ENCODE measurements at regions not wholly inside any gene's neighbourhood (a gene's known extent, or its start where the extent isn't known, plus 50 kb on each side); places are given as distances from the start of the nearest gene placed in this dataset.

DNA sequence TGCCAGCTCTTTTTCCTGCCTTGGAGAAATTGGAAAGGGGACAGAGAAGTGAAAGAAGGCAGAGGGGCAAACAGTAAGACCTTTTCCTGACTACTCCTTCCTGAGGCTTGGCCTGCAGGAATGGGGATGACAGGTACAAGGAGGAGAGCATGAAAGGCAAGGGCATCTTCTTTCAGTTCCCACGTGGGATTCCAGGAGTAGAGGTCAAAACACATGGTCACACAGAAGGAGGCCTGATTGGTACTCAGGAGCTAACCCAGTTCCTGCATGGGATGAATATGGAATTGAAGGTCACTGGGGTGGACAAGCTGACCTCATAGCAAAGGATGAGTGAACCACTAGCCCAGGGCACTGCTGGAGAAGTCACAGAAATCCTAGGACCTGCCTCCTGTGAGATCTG lies 112.5 kb upstream of the ZNF366 start:
- Histone ChIP-seq H3K36me3 (no peaks in the 10 kb centered on the region), H3K4me3 (no peak overlapping the region), H3K27ac (no peak overlapping the region), H3K9me3 (no peaks in the 10 kb centered on the region), H3K4me1 (no peaks in the 10 kb centered on the region), H3K27me3 (no peaks in the 10 kb centered on the region)
- WGBS, result 86% methylated on average over 1 of the region's 1 CpG
- no peak for DNase-seq (ENCODE audit: low spot score in 2 of 2)
- no peak for TF ChIP-seq POLR2A (IDR thresholded peaks at IDR 0.05)

DNA sequence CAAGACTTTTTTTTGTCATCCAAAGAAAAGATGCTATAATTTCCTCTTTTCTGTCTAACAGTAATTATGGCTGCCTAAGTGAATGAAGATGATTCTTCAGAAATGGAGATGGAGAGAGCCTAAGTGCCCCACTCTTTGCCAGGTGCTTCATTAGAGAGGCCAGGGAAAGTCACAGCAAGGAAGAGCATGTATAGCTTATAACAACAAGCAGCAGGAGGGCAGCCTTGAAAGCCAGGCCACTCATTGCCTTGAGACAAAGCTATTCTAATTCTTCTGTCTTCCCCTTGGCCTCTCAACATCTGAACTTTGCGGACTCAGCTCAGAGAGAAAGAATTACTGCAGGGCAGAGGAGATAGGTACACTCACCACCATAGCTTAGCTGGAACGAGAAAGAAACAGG lies 112.0 kb upstream of the ZNF366 start:
- Histone ChIP-seq H3K4me1 (no peaks in the 10 kb centered on the region), H3K36me3 (no peaks in the 10 kb centered on the region), H3K27ac (no peak overlapping the region), H3K27me3 (no peaks in the 10 kb centered on the region), H3K9me3 (no peaks in the 10 kb centered on the region), H3K4me3 (no peak overlapping the region)
- no peak for DNase-seq (ENCODE audit: low spot score in 2 of 2)
- WGBS, result 91% methylated on average over 2 of the region's 2 CpGs
- TF ChIP-seq POLR2A (IDR thresholded peaks at IDR 0.05) (no peak), EP300 (IDR thresholded peaks at IDR 0.05) (no peak), POLR2AphosphoS5 (IDR thresholded peaks at IDR 0.05) (no peak)
- TF ChIP-seq, protein P1, sequence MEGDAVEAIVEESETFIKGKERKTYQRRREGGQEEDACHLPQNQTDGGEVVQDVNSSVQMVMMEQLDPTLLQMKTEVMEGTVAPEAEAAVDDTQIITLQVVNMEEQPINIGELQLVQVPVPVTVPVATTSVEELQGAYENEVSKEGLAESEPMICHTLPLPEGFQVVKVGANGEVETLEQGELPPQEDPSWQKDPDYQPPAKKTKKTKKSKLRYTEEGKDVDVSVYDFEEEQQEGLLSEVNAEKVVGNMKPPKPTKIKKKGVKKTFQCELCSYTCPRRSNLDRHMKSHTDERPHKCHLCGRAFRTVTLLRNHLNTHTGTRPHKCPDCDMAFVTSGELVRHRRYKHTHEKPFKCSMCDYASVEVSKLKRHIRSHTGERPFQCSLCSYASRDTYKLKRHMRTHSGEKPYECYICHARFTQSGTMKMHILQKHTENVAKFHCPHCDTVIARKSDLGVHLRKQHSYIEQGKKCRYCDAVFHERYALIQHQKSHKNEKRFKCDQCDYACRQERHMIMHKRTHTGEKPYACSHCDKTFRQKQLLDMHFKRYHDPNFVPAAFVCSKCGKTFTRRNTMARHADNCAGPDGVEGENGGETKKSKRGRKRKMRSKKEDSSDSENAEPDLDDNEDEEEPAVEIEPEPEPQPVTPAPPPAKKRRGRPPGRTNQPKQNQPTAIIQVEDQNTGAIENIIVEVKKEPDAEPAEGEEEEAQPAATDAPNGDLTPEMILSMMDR (IDR thresholded peaks at IDR 0.05), result no peak

DNA sequence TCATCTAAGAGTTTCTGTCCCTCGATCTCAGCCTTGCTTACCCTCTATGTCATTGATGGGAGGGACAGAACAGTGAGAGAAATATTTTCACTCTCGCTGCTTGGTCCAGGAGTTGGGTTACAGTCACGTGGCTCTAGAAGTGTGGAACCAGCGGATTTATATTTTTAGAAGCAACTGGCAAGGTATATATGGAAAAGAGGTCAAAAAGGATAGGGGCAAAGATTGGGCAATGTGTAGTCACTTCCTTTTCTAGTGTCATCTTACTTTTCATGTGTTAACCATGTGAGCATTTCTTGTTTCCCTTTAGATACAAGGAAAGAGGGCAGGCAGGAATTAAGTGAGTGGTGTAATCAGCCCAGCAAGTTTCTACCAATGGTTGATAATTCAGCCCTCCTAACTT lies 111.5 kb upstream of the ZNF366 start:
- DNase-seq (ENCODE audit: low spot score in 2 of 2), result no peak
- Histone ChIP-seq H3K9me3 (no peaks in the 10 kb centered on the region), H3K27ac (no peak overlapping the region), H3K27me3 (no peaks in the 10 kb centered on the region), H3K4me3 (no peak overlapping the region), H3K36me3 (no peaks in the 10 kb centered on the region), H3K4me1 (no peaks in the 10 kb centered on the region)
- TF ChIP-seq POLR2AphosphoS5 (IDR thresholded peaks at IDR 0.05), result no peak
- no peak for TF ChIP-seq POLR2A (IDR thresholded peaks at IDR 0.05)
- TF ChIP-seq EP300 (IDR thresholded peaks at IDR 0.05), result no peak
- TF ChIP-seq, protein P1 (IDR thresholded peaks at IDR 0.05), result no peak
- 77% methylated on average over 4 of the region's 4 CpGs for WGBS

DNA sequence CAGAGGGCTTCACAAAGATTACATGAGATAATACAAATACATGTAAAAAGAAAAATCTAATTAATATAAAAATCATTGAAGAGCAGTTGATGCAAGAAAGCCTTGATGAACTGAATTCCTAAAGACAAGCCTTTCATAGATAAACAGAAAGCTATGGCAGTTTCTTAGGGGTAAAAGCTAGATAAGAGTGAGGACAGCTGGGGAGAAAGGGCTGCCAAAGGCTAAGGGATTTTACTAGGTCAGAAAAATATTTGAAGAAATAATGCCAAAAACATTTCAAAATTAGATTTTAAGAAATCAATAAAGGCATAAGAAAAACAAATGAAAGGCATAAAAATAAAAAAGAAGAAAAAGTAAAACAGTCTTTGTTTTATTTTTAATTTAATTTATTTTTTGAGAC lies 107.9 kb upstream of the ZNF366 start:
- H3K9me3 ChIP-seq, result no peaks in the 10 kb centered on the region
- H3K4me1 ChIP-seq, result peaks cover 5% of the 10 kb centered on the region
- no peaks in the 10 kb centered on the region for H3K36me3 ChIP-seq
- H3K4me3 ChIP-seq, result no peak overlapping the region
- H3K27me3 ChIP-seq, result no peaks in the 10 kb centered on the region
- no peak for DNase-seq (ENCODE audit: low spot score in 2 of 2)
- TF ChIP-seq, protein P1 (IDR thresholded peaks at IDR 0.05), result no peak
- TF ChIP-seq EP300 (IDR thresholded peaks at IDR 0.05), result no peak
- no peak overlapping the region for H3K27ac ChIP-seq

DNA sequence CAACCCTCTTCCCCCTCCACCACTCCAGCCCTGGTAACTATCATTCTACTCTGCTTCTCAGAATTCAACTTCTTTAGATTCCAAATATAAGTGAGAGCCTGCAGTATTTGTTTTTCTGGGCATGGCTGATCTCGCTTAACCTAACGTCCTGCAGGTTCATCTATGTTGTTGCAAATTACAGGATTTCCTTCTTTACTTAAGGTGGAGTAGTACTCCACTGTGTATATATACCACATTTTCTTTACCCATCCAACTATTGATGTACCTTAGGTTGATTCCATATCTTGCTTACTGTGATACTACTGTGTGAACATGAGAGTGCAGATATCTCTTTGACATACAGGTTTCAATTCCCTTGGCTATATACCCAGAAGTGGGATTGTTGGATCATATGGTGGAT lies 106.3 kb upstream of the ZNF366 start:
- Histone ChIP-seq H3K36me3 (no peaks in the 10 kb centered on the region), H3K4me1 (peaks cover 5% of the 10 kb centered on the region), H3K27me3 (no peaks in the 10 kb centered on the region), H3K27ac (no peak overlapping the region), H3K4me3 (no peak overlapping the region), H3K9me3 (no peaks in the 10 kb centered on the region)
- WGBS, result 80% methylated on average over 2 of the region's 2 CpGs
- no peak for DNase-seq (ENCODE audit: low spot score in 2 of 2)
- no peak for TF ChIP-seq POLR2A (IDR thresholded peaks at IDR 0.05)
- TF ChIP-seq POLR2AphosphoS5 (IDR thresholded peaks at IDR 0.05), result no peak
- TF ChIP-seq, protein P1 (IDR thresholded peaks at IDR 0.05), result no peak
- TF ChIP-seq EP300 (IDR thresholded peaks at IDR 0.05), result no peak

DNA sequence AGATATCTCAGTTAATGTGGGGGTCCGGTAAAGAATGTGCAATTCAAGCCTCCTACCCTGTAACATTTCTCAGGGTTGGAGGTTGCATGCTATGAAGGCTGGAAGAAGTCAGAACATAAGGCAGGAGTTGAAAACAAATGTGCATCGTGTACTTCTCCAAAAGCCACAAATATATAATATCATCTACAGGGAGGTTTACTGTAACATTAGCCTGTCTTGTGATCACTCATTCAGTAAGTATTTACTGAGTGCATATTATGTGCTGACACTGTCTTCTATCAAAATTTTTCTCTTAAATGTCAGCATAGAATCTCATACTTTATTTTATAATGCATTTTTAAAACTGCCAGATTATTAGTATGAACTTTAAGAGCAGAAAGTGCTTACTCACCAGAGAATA lies 105.6 kb upstream of the ZNF366 start:
- Histone ChIP-seq H3K27ac (no peak overlapping the region), H3K4me3 (no peak overlapping the region), H3K4me1 (peaks cover 5% of the 10 kb centered on the region), H3K36me3 (no peaks in the 10 kb centered on the region), H3K27me3 (no peaks in the 10 kb centered on the region), H3K9me3 (no peaks in the 10 kb centered on the region)
- DNase-seq (ENCODE audit: low spot score in 2 of 2), result no peak
- TF ChIP-seq EP300 (IDR thresholded peaks at IDR 0.05) (no peak), POLR2A (IDR thresholded peaks at IDR 0.05) (no peak), POLR2AphosphoS5 (IDR thresholded peaks at IDR 0.05) (no peak)
- TF ChIP-seq, protein P1 (IDR thresholded peaks at IDR 0.05), result no peak
- WGBS, result 81% methylated on average over 2 of the region's 2 CpGs

Measured in suprapubic skin (tissue), 4 donors.